Keratinocyte (primary cell): ENCODE measurements at regions not wholly inside any gene's neighbourhood (a gene's known extent, or its start where the extent isn't known, plus 50 kb on each side); places are given as distances from the start of the nearest gene placed in this dataset.

Source experiments
- DNase-seq: peaks from one replicate; pipeline ENCODE4 v3.0.0-alpha.2; 2011; ENCODE audit warnings: low read depth, missing footprints, low spot score
- FAIRE-seq: peaks from 2 replicates; lab custom pipeline; 2011; peaks lifted over from hg19 to GRCh38; lab: Jason Lieb, UNC
- H2AFZ ChIP-seq: 2 replicates; pipeline ENCODE4 v1.6.0; 2012; ENCODE audit warnings: low read length, control low read depth, inconsistent platforms; ENCODE audit not compliant: control insufficient read depth
- H3K27ac ChIP-seq: 2 replicates; pipeline ENCODE4 v1.5.1; 2011; ENCODE audit warnings: low read length; ENCODE audit not compliant: control insufficient read depth, insufficient read depth
- H3K27me3 ChIP-seq: 3 replicates; pipeline ENCODE4 v1.6.0; 2011; ENCODE audit warnings: low read length; ENCODE audit not compliant: control insufficient read depth, insufficient read depth; ENCODE audit errors: extremely low read depth
- H3K36me3 ChIP-seq, 2 experiments: 2 replicates in 1 of 2; 3 replicates in 1 of 2; pipeline ENCODE4 v1.5.1; 2011; ENCODE audit warnings: low read length in 2 of 2, mild to moderate bottlenecking in 1 of 2; ENCODE audit not compliant: control insufficient read depth in 2 of 2, insufficient read depth in 2 of 2; ENCODE audit errors: extremely low read depth in 1 of 2
- H3K4me1 ChIP-seq: 3 replicates; pipeline ENCODE4 v1.5.1; 2011; ENCODE audit warnings: low read length; ENCODE audit not compliant: control insufficient read depth, insufficient read depth; ENCODE audit errors: extremely low read depth
- H3K4me2 ChIP-seq: 3 replicates; pipeline ENCODE4 v1.6.0; 2011; ENCODE audit warnings: low read depth, low read length; ENCODE audit not compliant: control insufficient read depth, insufficient read depth; ENCODE audit errors: extremely low read depth
- H3K4me3 ChIP-seq, 3 experiments: fragments of 200-600 bp in 1 of 3; sonication (generic) in 1 of 3; 2 replicates in 2 of 3; 3 replicates in 1 of 3; pipeline ENCODE4 v1.5.1; 2011 to 2016; ENCODE audit warnings: low read length in 3 of 3, mild to moderate bottlenecking in 3 of 3, control low read depth in 2 of 3, inconsistent platforms in 1 of 3, low read depth in 1 of 3, mixed read lengths in 1 of 3, mixed run types in 1 of 3, moderate library complexity in 1 of 3; ENCODE audit not compliant: control insufficient read depth in 2 of 3, insufficient read depth in 2 of 3; ENCODE audit errors: extremely low read depth in 1 of 3
- H3K79me2 ChIP-seq: 2 replicates; pipeline ENCODE4 v1.6.0; 2012; ENCODE audit warnings: low read length; ENCODE audit not compliant: control insufficient read depth, insufficient read depth
- H3K9ac ChIP-seq: 3 replicates; pipeline ENCODE4 v1.6.0; 2011; ENCODE audit warnings: low read length; ENCODE audit not compliant: control insufficient read depth, insufficient read depth; ENCODE audit errors: extremely low read depth
- H3K9me1 ChIP-seq: 3 replicates; pipeline ENCODE4 v1.6.0; 2011; ENCODE audit warnings: low read length; ENCODE audit not compliant: control insufficient read depth, insufficient read depth; ENCODE audit errors: extremely low read depth
- H3K9me3 ChIP-seq: 2 replicates; pipeline ENCODE4 v1.5.1; 2012; ENCODE audit warnings: low read depth, low read length; ENCODE audit not compliant: control insufficient read depth
- H4K20me1 ChIP-seq: 3 replicates; pipeline ENCODE4 v1.6.0; 2011; ENCODE audit warnings: low read length; ENCODE audit not compliant: control insufficient read depth, insufficient read depth; ENCODE audit errors: extremely low read depth
- EZH2 ChIP-seq: IDR thresholded peaks from one replicate; pipeline ENCODE4 v1.6.1; 2012; ENCODE audit warnings: inconsistent platforms, mild to moderate bottlenecking, low read length, moderate library complexity
- dilution Hi-C: fragments of 300-500 bp; cut with MboI; formaldehyde crosslinking; loops from one replicate; pipeline ENCODE4 v1.7.0; 2020; ENCODE audit warnings: low sequenced_read_pairs; ENCODE audit not compliant: extremely low pct_ligation_motif_present
- TF ChIP-seq, protein P1 (sequence below), 3 experiments: IDR thresholded peaks in 1 of 3; conservative IDR thresholded peaks in 1 of 3; optimal IDR thresholded peaks in 1 of 3; 2 replicates in 2 of 3; 3 replicates in 1 of 3; pipeline versions ENCODE3 to v1.5.1; 2011; ENCODE audit warnings: low read length in 3 of 3, mild to moderate bottlenecking in 3 of 3, moderate library complexity in 2 of 3, control low read depth in 1 of 3, inconsistent platforms in 1 of 3; ENCODE audit not compliant: insufficient read depth in 2 of 3; ENCODE audit errors: extremely low read depth in 1 of 3

DNA sequence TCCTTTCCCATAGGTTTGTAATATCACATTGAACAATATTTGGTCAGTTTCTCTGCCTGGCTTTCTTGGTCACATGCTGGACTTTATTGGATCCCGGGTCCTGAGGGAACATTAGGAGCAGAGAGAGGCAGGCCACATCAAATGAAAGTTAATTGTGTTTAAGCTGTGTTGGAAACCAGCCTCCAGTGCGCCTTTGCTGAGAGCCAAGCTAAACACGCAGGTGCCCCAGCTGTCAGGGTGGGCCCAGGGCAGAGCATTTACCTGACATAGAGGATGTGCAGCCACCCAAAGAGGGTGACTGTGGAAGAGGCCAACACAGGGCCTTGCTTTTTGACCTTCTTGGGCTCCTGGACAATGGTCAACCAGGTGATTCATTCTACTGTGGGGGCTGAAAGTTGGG is 149.3 kb downstream of the EBLN2 start:
- no peak for TF ChIP-seq EZH2
- TF ChIP-seq, protein P1, sequence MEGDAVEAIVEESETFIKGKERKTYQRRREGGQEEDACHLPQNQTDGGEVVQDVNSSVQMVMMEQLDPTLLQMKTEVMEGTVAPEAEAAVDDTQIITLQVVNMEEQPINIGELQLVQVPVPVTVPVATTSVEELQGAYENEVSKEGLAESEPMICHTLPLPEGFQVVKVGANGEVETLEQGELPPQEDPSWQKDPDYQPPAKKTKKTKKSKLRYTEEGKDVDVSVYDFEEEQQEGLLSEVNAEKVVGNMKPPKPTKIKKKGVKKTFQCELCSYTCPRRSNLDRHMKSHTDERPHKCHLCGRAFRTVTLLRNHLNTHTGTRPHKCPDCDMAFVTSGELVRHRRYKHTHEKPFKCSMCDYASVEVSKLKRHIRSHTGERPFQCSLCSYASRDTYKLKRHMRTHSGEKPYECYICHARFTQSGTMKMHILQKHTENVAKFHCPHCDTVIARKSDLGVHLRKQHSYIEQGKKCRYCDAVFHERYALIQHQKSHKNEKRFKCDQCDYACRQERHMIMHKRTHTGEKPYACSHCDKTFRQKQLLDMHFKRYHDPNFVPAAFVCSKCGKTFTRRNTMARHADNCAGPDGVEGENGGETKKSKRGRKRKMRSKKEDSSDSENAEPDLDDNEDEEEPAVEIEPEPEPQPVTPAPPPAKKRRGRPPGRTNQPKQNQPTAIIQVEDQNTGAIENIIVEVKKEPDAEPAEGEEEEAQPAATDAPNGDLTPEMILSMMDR (optimal IDR thresholded peaks at IDR 0.05 in 1 of 3, IDR thresholded peaks at IDR 0.05 in 1 of 3, conservative IDR thresholded peaks at IDR 0.05 in 1 of 3; ENCODE audit: extremely low read depth in 1 of 3, insufficient read depth in 2 of 3, low read length in 3 of 3), result no peak
- no peak overlapping the region for H2AFZ ChIP-seq
- no peak overlapping the region for H3K4me2 ChIP-seq
- dilution Hi-C loops, result no loop called here
- H3K4me3 ChIP-seq, result no peak overlapping the region
- H3K4me1 ChIP-seq, result no peaks in the 10 kb centered on the region
- no peaks in the 10 kb centered on the region for H3K9me3 ChIP-seq
- H4K20me1 ChIP-seq, result no peaks in the 10 kb centered on the region
- H3K27ac ChIP-seq, result no peak overlapping the region
- no peak for DNase-seq
- no peak for FAIRE-seq
- H3K27me3 ChIP-seq, result no peaks in the 10 kb centered on the region
- H3K36me3 ChIP-seq, result no peaks in the 10 kb centered on the region
- no peaks in the 10 kb centered on the region for H3K79me2 ChIP-seq
- no peak overlapping the region for H3K9ac ChIP-seq
- H3K9me1 ChIP-seq, result no peaks in the 10 kb centered on the region

DNA sequence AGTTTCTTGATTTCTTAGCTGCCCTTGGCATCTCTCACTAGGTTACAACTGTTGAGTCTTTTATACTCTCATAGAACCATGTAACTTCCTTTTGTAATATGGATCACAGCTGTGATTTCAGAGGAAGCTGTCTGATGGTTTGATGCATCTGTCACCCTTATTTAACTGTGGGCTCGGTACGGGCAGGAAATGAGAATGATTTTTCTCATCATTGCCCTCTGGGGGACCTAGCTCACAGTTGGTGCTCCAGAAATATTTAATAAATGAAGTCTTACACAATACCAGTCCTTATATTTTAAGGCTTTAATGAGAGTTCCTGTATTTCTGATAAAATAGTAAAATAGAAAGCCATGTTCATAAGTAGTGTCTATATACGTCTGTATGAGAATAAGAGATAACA is 151.2 kb downstream of the EBLN2 start:
- H4K20me1 ChIP-seq, result no peaks in the 10 kb centered on the region
- H3K79me2 ChIP-seq, result no peaks in the 10 kb centered on the region
- H2AFZ ChIP-seq, result no peak overlapping the region
- H3K4me2 ChIP-seq, result no peak overlapping the region
- no peaks in the 10 kb centered on the region for H3K9me3 ChIP-seq
- H3K27me3 ChIP-seq, result no peaks in the 10 kb centered on the region
- no peak overlapping the region for H3K9ac ChIP-seq
- TF ChIP-seq EZH2, result no peak
- TF ChIP-seq, protein P1 (optimal IDR thresholded peaks at IDR 0.05 in 1 of 3, IDR thresholded peaks at IDR 0.05 in 1 of 3, conservative IDR thresholded peaks at IDR 0.05 in 1 of 3; ENCODE audit: extremely low read depth in 1 of 3, insufficient read depth in 2 of 3, low read length in 3 of 3), result no peak
- FAIRE-seq (no peak), DNase-seq (no peak)
- H3K27ac ChIP-seq, result no peak overlapping the region
- dilution Hi-C loops, result no loop called here
- H3K9me1 ChIP-seq, result no peaks in the 10 kb centered on the region
- no peaks in the 10 kb centered on the region for H3K4me1 ChIP-seq
- H3K4me3 ChIP-seq, result no peak overlapping the region
- H3K36me3 ChIP-seq, result no peaks in the 10 kb centered on the region
